B cell (primary cell): ENCODE measurements at regions not wholly inside any gene's neighbourhood (a gene's known extent, or its start where the extent isn't known, plus 50 kb on each side); places are given as distances from the start of the nearest gene placed in this dataset.

Source experiments
- ATAC-seq: fragments of 200-7000 bp; cut with Tn5 transposase; one replicate; pipeline ENCODE4 v1.10.0; 2021; ENCODE audit warnings: low read depth, mild to moderate bottlenecking, moderate number of reproducible peaks, moderate library complexity
- CTCF ChIA-PET: fragments of 350-600 bp; sonication (Branson Sonifier 250); formaldehyde crosslinking; loops from one replicate; lab custom pipeline; 2021; ENCODE audit warnings: antibody characterized with exemption, inconsistent platforms; lab: Charles Lee
- POLR2A ChIA-PET: fragments of 350-600 bp; sonication (Branson Sonifier 250); formaldehyde crosslinking; loops from one replicate; lab custom pipeline; 2021; ENCODE audit warnings: antibody characterized with exemption; lab: Charles Lee
- DNase-seq: peaks from one replicate; pipeline ENCODE4 v3.0.0; 2013
- H2AFZ ChIP-seq: 2 replicates; pipeline ENCODE4 v1.6.1; 2012; ENCODE audit warnings: mild to moderate bottlenecking, low read depth, low read length; ENCODE audit not compliant: insufficient read depth, poor library complexity, severe bottlenecking
- H3K27ac ChIP-seq, 2 donors: 1 replicate in 1 of 2; 2 replicates in 1 of 2; pipeline ENCODE4 v1.5.1; 2012 to 2013; ENCODE audit warnings: low read length in 2 of 2, mild to moderate bottlenecking in 2 of 2, moderate library complexity in 1 of 2
- H3K27me3 ChIP-seq, 4 experiments: fragments of 200-600 bp in 1 of 4; sonication (generic) in 1 of 4; replicated peaks in 1 of 4; 1 replicate in 2 of 4; 2 replicates in 2 of 4; pipeline versions ENCODE4 v1.6.1 to v1.7.0; 2013 to 2016; ENCODE audit warnings: low read length in 3 of 4, mild to moderate bottlenecking in 2 of 4, mixed read lengths in 1 of 4, moderate library complexity in 1 of 4; ENCODE audit not compliant: insufficient read depth in 4 of 4, control insufficient read depth in 3 of 4; ENCODE audit errors: control extremely low read depth in 1 of 4
- H3K36me3 ChIP-seq, 2 experiments: replicated peaks in 1 of 2; 1 replicate in 1 of 2; 2 replicates in 1 of 2; pipeline versions ENCODE4 v1.6.1 to v1.7.1; 2013; ENCODE audit warnings: low read length in 1 of 2; ENCODE audit not compliant: insufficient read depth in 2 of 2, control insufficient read depth in 1 of 2; ENCODE audit errors: control extremely low read depth in 1 of 2, extremely low read depth in 1 of 2
- H3K4me1 ChIP-seq, 2 donors: fragments of 200-600 bp in 1 of 2; sonication (generic) in 1 of 2; 1 replicate in 1 of 2; 2 replicates in 1 of 2; pipeline versions ENCODE4 v1.5.1 to v1.6.1; 2013 to 2017; ENCODE audit warnings: low read length in 2 of 2; ENCODE audit not compliant: control insufficient read depth in 2 of 2, insufficient read depth in 2 of 2
- H3K4me2 ChIP-seq: replicated peaks from 2 replicates; pipeline ENCODE3; 2012; ENCODE audit warnings: mild to moderate bottlenecking, low read depth, low read length; ENCODE audit not compliant: poor library complexity, severe bottlenecking
- H3K4me3 ChIP-seq, 5 experiments: fragments of 200-600 bp in 1 of 5; sonication (generic) in 1 of 5; 1 replicate in 3 of 5; 2 replicates in 2 of 5; pipeline versions ENCODE4 v1.5.1 to v1.7.0; 2011 to 2016; ENCODE audit warnings: low read length in 4 of 5, mild to moderate bottlenecking in 4 of 5, low read depth in 2 of 5, control low read depth in 1 of 5, moderate library complexity in 1 of 5; ENCODE audit not compliant: insufficient read depth in 1 of 5; ENCODE audit errors: control extremely low read depth in 1 of 5, extremely low read depth in 1 of 5
- H3K79me2 ChIP-seq: fragments of 200-600 bp; sonication (generic); one replicate; pipeline ENCODE4 v1.6.0; 2016; ENCODE audit warnings: low read length; ENCODE audit not compliant: control insufficient read depth, insufficient read depth
- H3K9ac ChIP-seq: fragments of 200-600 bp; sonication (generic); 2 replicates; pipeline ENCODE4 v1.6.1; 2017; ENCODE audit warnings: mild to moderate bottlenecking, low read length, moderate library complexity
- H3K9me3 ChIP-seq, 3 donors: one replicate each; pipeline versions ENCODE4 v1.6.1 to v1.7.1; 2013; ENCODE audit warnings: low read length in 2 of 3; ENCODE audit not compliant: control insufficient read depth in 2 of 3, insufficient read depth in 1 of 3; ENCODE audit errors: control extremely low read depth in 1 of 3
- H4K20me1 ChIP-seq: 2 replicates; pipeline ENCODE4 v1.6.0; 2012; ENCODE audit warnings: mild to moderate bottlenecking, low read length; ENCODE audit not compliant: insufficient read depth, control insufficient read depth, poor library complexity, severe bottlenecking
- H3K27ac Mint-ChIP-seq: one replicate; pipeline ENCODE4 v1.8.0; 2021; ENCODE audit warnings: mixed read lengths
- H3K27me3 Mint-ChIP-seq: one replicate; pipeline ENCODE4 v1.8.0; 2021; ENCODE audit warnings: mixed read lengths
- H3K4me1 Mint-ChIP-seq: one replicate; pipeline ENCODE4 v1.8.0; 2021; ENCODE audit warnings: mixed read lengths
- H3K4me3 Mint-ChIP-seq: one replicate; pipeline ENCODE4 v1.8.0; 2021; ENCODE audit warnings: mixed read lengths
- H3K9me3 Mint-ChIP-seq: one replicate; pipeline ENCODE4 v1.8.0; 2022; ENCODE audit warnings: mixed read lengths; ENCODE audit not compliant: insufficient read depth
- EZH2 ChIP-seq: IDR thresholded peaks from 2 replicates; pipeline ENCODE4 v1.6.1; 2012; ENCODE audit warnings: borderline replicate concordance, low read depth, mild to moderate bottlenecking, moderate library complexity, low read length; ENCODE audit not compliant: insufficient read depth, poor library complexity, severe bottlenecking
- WGBS: methylation state at CpG from one replicate; pipeline ENCODE4 v1.1.5; 2013; ENCODE audit warnings: missing lambda C conversion rate; ENCODE audit not compliant: insufficient coverage; 5-methylcytosine and 5-hydroxymethylcytosine counted together
- intact Hi-C: fragments of 100-400 bp; cut with micrococcal nuclease; formaldehyde crosslinking; loops from one replicate; pipeline ENCODE4 v1.10.0; 2022
- TF ChIP-seq, protein P1 (sequence below): fragments of 200-600 bp; IDR thresholded peaks from one replicate; pipeline ENCODE4 v1.8.0; 2022; ENCODE audit warnings: antibody characterized with exemption, mild to moderate bottlenecking

DNA sequence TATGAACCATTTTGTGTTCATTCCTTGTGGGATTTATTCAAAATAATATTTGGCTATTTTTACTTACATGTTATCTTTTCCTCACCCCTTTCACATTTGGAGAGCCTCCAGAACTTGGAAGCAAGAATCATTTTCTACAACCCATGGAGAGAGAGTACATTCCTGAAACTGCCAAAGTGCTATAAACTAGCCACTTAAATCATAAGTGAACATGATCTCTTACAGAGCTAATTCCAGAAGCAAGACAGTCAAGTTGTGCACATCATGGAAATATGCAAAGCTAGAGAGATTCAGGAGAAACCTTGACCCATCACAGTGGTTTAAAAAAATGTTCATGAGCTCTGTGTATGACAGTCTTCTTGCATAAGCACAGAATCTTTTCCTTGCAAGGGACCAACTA, 883.6 kb upstream of the C9orf72 start:
- no peaks in the 10 kb centered on the region for H3K4me1 ChIP-seq
- no peak overlapping the region for H3K4me3 ChIP-seq
- no peak overlapping the region for H3K4me2 ChIP-seq
- ChIA-PET CTCF (no interaction called here), POLR2A (no interaction called here)
- H2AFZ ChIP-seq: no peak overlapping the region
- H3K9me3 Mint-ChIP-seq: no peaks in the 10 kb centered on the region
- no peak overlapping the region for H3K27ac Mint-ChIP-seq
- H3K9ac ChIP-seq: no peak overlapping the region
- TF ChIP-seq, protein P1, sequence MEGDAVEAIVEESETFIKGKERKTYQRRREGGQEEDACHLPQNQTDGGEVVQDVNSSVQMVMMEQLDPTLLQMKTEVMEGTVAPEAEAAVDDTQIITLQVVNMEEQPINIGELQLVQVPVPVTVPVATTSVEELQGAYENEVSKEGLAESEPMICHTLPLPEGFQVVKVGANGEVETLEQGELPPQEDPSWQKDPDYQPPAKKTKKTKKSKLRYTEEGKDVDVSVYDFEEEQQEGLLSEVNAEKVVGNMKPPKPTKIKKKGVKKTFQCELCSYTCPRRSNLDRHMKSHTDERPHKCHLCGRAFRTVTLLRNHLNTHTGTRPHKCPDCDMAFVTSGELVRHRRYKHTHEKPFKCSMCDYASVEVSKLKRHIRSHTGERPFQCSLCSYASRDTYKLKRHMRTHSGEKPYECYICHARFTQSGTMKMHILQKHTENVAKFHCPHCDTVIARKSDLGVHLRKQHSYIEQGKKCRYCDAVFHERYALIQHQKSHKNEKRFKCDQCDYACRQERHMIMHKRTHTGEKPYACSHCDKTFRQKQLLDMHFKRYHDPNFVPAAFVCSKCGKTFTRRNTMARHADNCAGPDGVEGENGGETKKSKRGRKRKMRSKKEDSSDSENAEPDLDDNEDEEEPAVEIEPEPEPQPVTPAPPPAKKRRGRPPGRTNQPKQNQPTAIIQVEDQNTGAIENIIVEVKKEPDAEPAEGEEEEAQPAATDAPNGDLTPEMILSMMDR: no peak
- no peak for TF ChIP-seq EZH2
- H3K27ac ChIP-seq: no peak overlapping the region
- no peaks in the 10 kb centered on the region for H3K27me3 ChIP-seq
- no peaks in the 10 kb centered on the region for H3K36me3 ChIP-seq
- intact Hi-C loops: no loop called here
- H3K4me3 Mint-ChIP-seq: no peak overlapping the region
- no peaks in the 10 kb centered on the region for H3K4me1 Mint-ChIP-seq
- no peaks in the 10 kb centered on the region for H3K9me3 ChIP-seq
- ATAC-seq: no peak
- no peak for DNase-seq
- H3K27me3 Mint-ChIP-seq: no peaks in the 10 kb centered on the region
- no peaks in the 10 kb centered on the region for H4K20me1 ChIP-seq
- no peaks in the 10 kb centered on the region for H3K79me2 ChIP-seq

DNA sequence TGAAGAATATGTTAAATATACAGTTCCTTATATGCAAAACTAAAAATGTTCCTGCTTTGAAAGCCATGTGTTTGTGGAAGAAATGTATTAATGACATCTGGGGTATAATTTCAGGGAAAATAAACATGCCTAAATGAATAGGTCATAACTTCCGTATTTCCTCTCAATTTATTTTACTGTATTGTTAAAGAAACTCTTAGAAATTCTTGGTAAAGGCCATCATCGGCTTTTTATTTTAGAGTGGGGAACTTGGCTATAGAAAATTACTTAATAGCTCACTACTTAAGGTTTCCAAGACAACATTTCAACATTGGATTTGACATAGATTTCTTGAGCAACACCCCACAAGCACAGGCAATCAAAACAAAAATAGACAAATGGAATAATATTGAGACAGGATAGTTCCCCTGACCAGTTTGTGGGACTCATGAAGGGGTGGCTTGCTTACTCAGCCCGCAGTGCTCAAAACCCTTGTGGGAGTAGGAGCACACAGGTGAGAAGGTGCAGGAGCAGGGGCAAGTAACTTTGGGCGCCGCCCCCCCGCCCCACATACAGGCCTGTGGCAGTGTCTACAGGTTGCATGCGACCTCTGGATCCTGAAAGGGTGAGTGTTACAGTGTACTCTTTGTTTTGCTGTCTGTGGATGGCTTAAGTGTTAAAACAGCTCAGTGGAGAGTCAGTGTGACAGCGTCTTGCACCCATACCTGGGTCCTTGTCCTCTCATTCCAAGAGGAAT, 891.4 kb upstream of the C9orf72 start:
- H3K9ac ChIP-seq: no peak overlapping the region
- H3K9me3 ChIP-seq: peaks cover 0 to 8% (median 0%) of the 10 kb centered on the region in 3 donors

More for the DNA sequence above, 891.4 kb upstream of the C9orf72 start:
- no peaks in the 10 kb centered on the region for H3K27me3 ChIP-seq
- H4K20me1 ChIP-seq: no peaks in the 10 kb centered on the region
- H3K4me1 ChIP-seq: no peaks in the 10 kb centered on the region
- H3K79me2 ChIP-seq: no peaks in the 10 kb centered on the region
- CTCF ChIA-PET: no interaction called here
- H3K4me2 ChIP-seq: no peak overlapping the region
- POLR2A ChIA-PET: no interaction called here
- no peak overlapping the region for H3K4me3 Mint-ChIP-seq
- no peak overlapping the region for H3K4me3 ChIP-seq
- no peaks in the 10 kb centered on the region for H3K27me3 Mint-ChIP-seq
- DNase-seq: no peak
- no peaks in the 10 kb centered on the region for H3K36me3 ChIP-seq
- no peak overlapping the region for H2AFZ ChIP-seq
- TF ChIP-seq, protein P1: no peak
- no peak for TF ChIP-seq EZH2
- H3K9me3 Mint-ChIP-seq: peaks cover 12% of the 10 kb centered on the region
- H3K27ac ChIP-seq: no peak overlapping the region
- intact Hi-C loops: no loop called here
- WGBS: 92% methylated on average over 6 of the region's 8 CpGs
- no peaks in the 10 kb centered on the region for H3K4me1 Mint-ChIP-seq
- H3K27ac Mint-ChIP-seq: no peak overlapping the region
- no peak for ATAC-seq
